ENCODE measurements at regions not wholly inside any gene's neighbourhood (a gene's known extent, or its start where the extent isn't known, plus 50 kb on each side); places are given as distances from the start of the nearest gene placed in this dataset.

- Histone ChIP-seq H3K9ac (ENCODE audit: low read length) (no peak overlapping the region), H3K4me1 (ENCODE audit: control insufficient read depth in 1 of 2, insufficient read depth in 2 of 2, low read length in 2 of 2) (no peaks in the 10 kb centered on the region), H3K4me2 (ENCODE audit: low read length) (no peak overlapping the region), H3K9me2 (ENCODE audit: insufficient read depth) (no peaks in the 10 kb centered on the region), H4K20me1 (ENCODE audit: insufficient read depth) (no peaks in the 10 kb centered on the region), H3K36me3 (ENCODE audit: control insufficient read depth in 1 of 2, insufficient read depth in 2 of 2, low read length in 2 of 2) (no peaks in the 10 kb centered on the region), H3K79me2 (ENCODE audit: insufficient read depth, low read length) (no peaks in the 10 kb centered on the region), H3K27ac (ENCODE audit: low read depth, low read length) (no peak overlapping the region), H3K4me3 (replicated peaks in 1 of 2; ENCODE audit: low read depth in 1 of 2, low read length in 2 of 2) (no peak overlapping the region), H3K9me3 (ENCODE audit: control insufficient read depth in 1 of 2, insufficient read depth in 1 of 2, low read depth in 1 of 2, low read length in 2 of 2) (peaks cover 0 to 17% of the 10 kb centered on the region in 2 experiments; a peak in 2 of 4 replicates), H2AFZ (ENCODE audit: low read depth, low read length, poor library complexity, severe bottlenecking) (no peak overlapping the region), H3K27me3 (ENCODE audit: insufficient read depth, low read length) (no peaks in the 10 kb centered on the region)
- ChIA-PET POLR2A (no interaction called here), CTCF (no interaction called here), RAD21 (ENCODE audit: low non-redundant PET in 1 of 2, low total read pairs in 2 of 2, uncharacterized antibody in 2 of 2, unreplicated experiment in 2 of 2) (no interaction called here)
- ATAC-seq (no peak), DNase-seq (ENCODE audit: low read depth, low spot score) (no peak)
- no peak for TF ChIP-seq ZBTB33 (IDR thresholded peaks at IDR 0.05; ENCODE audit: extremely low read depth, insufficient replicate concordance, low read length)
- TF ChIP-seq RAD21 (IDR thresholded peaks at IDR 0.05; ENCODE audit: low read depth), result no peak
- TF ChIP-seq MAX (IDR thresholded peaks at IDR 0.05), result no peak
- TF ChIP-seq JUND (IDR thresholded peaks at IDR 0.05), result no peak
- no peak for TF ChIP-seq CBX3 (IDR thresholded peaks at IDR 0.05; ENCODE audit: low read depth)
- no peak for TF ChIP-seq YY1 (IDR thresholded peaks at IDR 0.05; ENCODE audit: extremely low read depth, insufficient replicate concordance, low read depth, low read length)
- no peak for TF ChIP-seq ELF1 (IDR thresholded peaks at IDR 0.05; ENCODE audit: borderline replicate concordance, low read depth)
- no TSS peak for BruUV-seq (replicated peaks)
- intact Hi-C loops (cut with micrococcal nuclease), result no loop called here
These were observed 526.3 kb upstream of the TECRL start for GRCh38 chr4:64935469-64936001.

- no peak for ATAC-seq
These were observed 502.6 kb upstream of the TECRL start for GRCh38 chr4:64911846-64912245.

More at GRCh38 chr4:64911846-64912245, 502.6 kb upstream of the TECRL start:
- Histone ChIP-seq H3K4me1 (ENCODE audit: control insufficient read depth in 1 of 2, insufficient read depth in 2 of 2, low read length in 2 of 2) (no peaks in the 10 kb centered on the region), H2AFZ (ENCODE audit: low read depth, low read length, poor library complexity, severe bottlenecking) (no peak overlapping the region), H3K27me3 (ENCODE audit: insufficient read depth, low read length) (no peaks in the 10 kb centered on the region), H3K79me2 (ENCODE audit: insufficient read depth, low read length) (no peaks in the 10 kb centered on the region), H3K27ac (ENCODE audit: low read depth, low read length) (no peak overlapping the region), H3K4me2 (ENCODE audit: low read length) (no peak overlapping the region), H3K4me3 (replicated peaks in 1 of 2; ENCODE audit: low read depth in 1 of 2, low read length in 2 of 2) (no peak overlapping the region), H3K9me2 (ENCODE audit: insufficient read depth) (no peaks in the 10 kb centered on the region), H4K20me1 (ENCODE audit: insufficient read depth) (no peaks in the 10 kb centered on the region), H3K36me3 (ENCODE audit: control insufficient read depth in 1 of 2, insufficient read depth in 2 of 2, low read length in 2 of 2) (no peaks in the 10 kb centered on the region), H3K9me3 (ENCODE audit: control insufficient read depth in 1 of 2, insufficient read depth in 1 of 2, low read depth in 1 of 2, low read length in 2 of 2) (peaks cover 3 to 20% of the 10 kb centered on the region in 2 experiments; a peak in 3 of 4 replicates), H3K9ac (ENCODE audit: low read length) (no peak overlapping the region)
- DNase-seq (ENCODE audit: low read depth, low spot score), result no peak
- ChIA-PET RAD21 (ENCODE audit: low non-redundant PET in 1 of 2, low total read pairs in 2 of 2, uncharacterized antibody in 2 of 2, unreplicated experiment in 2 of 2) (no interaction called here), POLR2A (no interaction called here), CTCF (no interaction called here)
- TF ChIP-seq MAX (IDR thresholded peaks at IDR 0.05), result no peak
- TF ChIP-seq RAD21 (IDR thresholded peaks at IDR 0.05; ENCODE audit: low read depth), result no peak
- no peak for TF ChIP-seq ELF1 (IDR thresholded peaks at IDR 0.05; ENCODE audit: borderline replicate concordance, low read depth)
- no peak for TF ChIP-seq POLR2A (IDR thresholded peaks at IDR 0.05; ENCODE audit: borderline replicate concordance, extremely low read depth, insufficient read depth, insufficient read length)
- no peak for TF ChIP-seq SP1 (IDR thresholded peaks at IDR 0.05; ENCODE audit: low read depth)
- TF ChIP-seq POLR2AphosphoS5 (IDR thresholded peaks at IDR 0.05; ENCODE audit: low read depth, low read length), result no peak
- TF ChIP-seq ZNF274 (IDR thresholded peaks at IDR 0.05; ENCODE audit: low read depth, low read length), result no peak
- TF ChIP-seq ZBTB33 (IDR thresholded peaks at IDR 0.05; ENCODE audit: extremely low read depth, insufficient replicate concordance, low read length), result no peak
- no peak for TF ChIP-seq YY1 (IDR thresholded peaks at IDR 0.05; ENCODE audit: extremely low read depth, insufficient replicate concordance, low read depth, low read length)
- no peak for TF ChIP-seq FOSL1 (IDR thresholded peaks at IDR 0.05; ENCODE audit: low read depth)
- TF ChIP-seq TCF7L2 (IDR thresholded peaks at IDR 0.05; ENCODE audit: borderline replicate concordance, extremely low read depth, insufficient read depth, insufficient read length), result no peak
- no peak for TF ChIP-seq SRF (IDR thresholded peaks at IDR 0.05; ENCODE audit: low read depth)
- TF ChIP-seq JUND (IDR thresholded peaks at IDR 0.05), result no peak
- intact Hi-C loops (cut with micrococcal nuclease), result no loop called here
- no TSS peak for BruUV-seq (replicated peaks)

Data from HCT116 (cell line).